NT2/D1 (cell line): ENCODE measurements at regions not wholly inside any gene's neighbourhood (a gene's known extent, or its start where the extent isn't known, plus 50 kb on each side); places are given as distances from the start of the nearest gene placed in this dataset.

Experiments
- YY1 ChIP-seq: IDR thresholded peaks from 2 replicates; pipeline ENCODE4 v1.6.1; 2011; ENCODE audit not compliant: insufficient read length, insufficient read depth
- ZNF274 ChIP-seq: IDR thresholded peaks from 2 replicates; pipeline ENCODE4 v1.6.1; 2011; ENCODE audit warnings: mild to moderate bottlenecking, low read depth, low read length

GRCh38 chr15:27662892-27663291, 436.2 kb downstream of the OCA2 start:
- TF ChIP-seq ZNF274 (no peak), YY1 (no peak)
